GM23248 (cell line): ENCODE measurements at regions not wholly inside any gene's neighbourhood (a gene's known extent, or its start where the extent isn't known, plus 50 kb on each side); places are given as distances from the start of the nearest gene placed in this dataset.

Experiments used
- EZH2 ChIP-seq: fragments of 200-600 bp; sonication (generic); IDR thresholded peaks from 2 replicates; pipeline ENCODE4 v1.6.1; 2018; ENCODE audit warnings: antibody characterized with exemption, mild to moderate bottlenecking; ENCODE audit not compliant: insufficient read depth, poor library complexity, severe bottlenecking
- EZH2phosphoT487 ChIP-seq: fragments of 200-600 bp; sonication (generic); IDR thresholded peaks from 2 replicates; pipeline ENCODE4 v1.6.1; 2018; ENCODE audit warnings: antibody characterized with exemption, moderate library complexity, mild to moderate bottlenecking, low read depth; ENCODE audit not compliant: insufficient read depth

DNA sequence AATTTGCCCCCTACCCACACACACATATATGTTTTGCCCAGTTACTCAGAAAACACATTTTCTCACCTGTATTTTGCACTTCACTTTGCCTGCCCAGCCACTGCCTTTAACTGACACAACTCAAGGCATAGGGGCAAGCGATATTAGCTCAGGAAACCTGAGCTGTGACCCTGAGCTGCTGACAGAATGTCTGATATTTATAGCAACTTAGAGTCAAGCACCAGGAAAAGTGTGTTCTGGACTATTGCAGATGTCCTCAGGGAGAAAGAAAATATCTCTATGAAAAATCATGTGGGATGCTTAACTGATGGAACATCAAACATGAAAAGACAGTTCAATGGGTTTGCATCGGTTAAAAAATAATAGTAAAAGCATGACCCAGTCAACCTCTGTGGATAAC is 63.9 kb upstream of the SLC35C1 start:
- TF ChIP-seq EZH2 (no peak), EZH2phosphoT487 (no peak)
